SK-N-MC (cell line): ENCODE measurements at regions not wholly inside any gene's neighbourhood (a gene's known extent, or its start where the extent isn't known, plus 50 kb on each side); places are given as distances from the start of the nearest gene placed in this dataset.

Experiments
- DNase-seq: peaks from one replicate; pipeline ENCODE4 v3.0.0-alpha.2; 2011; ENCODE audit warnings: low read depth, low spot score
- H3K27ac ChIP-seq: fragments of 200-600 bp; sonication (generic); 2 replicates; pipeline ENCODE4 v1.5.1; 2016; ENCODE audit warnings: mixed run types
- H3K36me3 ChIP-seq: fragments of 200-600 bp; sonication (generic); 2 replicates; pipeline ENCODE4 v1.6.1; 2017; ENCODE audit warnings: antibody characterized with exemption, low read length, mixed read lengths; ENCODE audit not compliant: insufficient read depth
- H3K4me3 ChIP-seq: fragments of 200-600 bp; sonication (generic); 2 replicates; pipeline ENCODE4 v1.5.1; 2016
- H3K9ac ChIP-seq: fragments of 200-600 bp; sonication (generic); 2 replicates; pipeline ENCODE4 v1.8.0; 2017; ENCODE audit warnings: mixed run types, mixed read lengths; ENCODE audit not compliant: insufficient read length
- H3K9me3 ChIP-seq: fragments of 200-600 bp; sonication (generic); 2 replicates; pipeline ENCODE4 v1.6.1; 2017; ENCODE audit warnings: low read depth, mild to moderate bottlenecking, antibody characterized with exemption, low read length, moderate library complexity, mixed read lengths
- EZH2 ChIP-seq: fragments of 200-600 bp; sonication (generic); IDR thresholded peaks from one replicate; pipeline ENCODE4 v1.6.1; 2017; ENCODE audit warnings: antibody characterized with exemption
- FOXP2 ChIP-seq: optimal IDR thresholded peaks from 2 replicates; pipeline ENCODE3; 2011; ENCODE audit warnings: mild to moderate bottlenecking, moderate library complexity; ENCODE audit not compliant: insufficient read depth; ENCODE audit errors: extremely low read length, control extremely low read depth
- POLR2AphosphoS5 ChIP-seq: IDR thresholded peaks from 2 replicates; pipeline ENCODE4 v1.6.1; 2012; ENCODE audit warnings: mild to moderate bottlenecking, low read depth, low read length, borderline replicate concordance

GRCh38 chr3:118744186-118744585 lies 290.5 kb downstream of the IGSF11 start:
- no peak overlapping the region for H3K27ac ChIP-seq
- H3K9me3 ChIP-seq = no peaks in the 10 kb centered on the region
- DNase-seq = no peak
- no peak overlapping the region for H3K4me3 ChIP-seq
- no peaks in the 10 kb centered on the region for H3K36me3 ChIP-seq
- no peak overlapping the region for H3K9ac ChIP-seq
- TF ChIP-seq EZH2 (no peak), POLR2AphosphoS5 (no peak), FOXP2 (no peak)

- H3K9me3 ChIP-seq = no peaks in the 10 kb centered on the region
- H3K27ac ChIP-seq = no peak overlapping the region
- no peak overlapping the region for H3K4me3 ChIP-seq
- no peak overlapping the region for H3K9ac ChIP-seq
- TF ChIP-seq FOXP2 = no peak
- no peak for TF ChIP-seq POLR2AphosphoS5
- no peak for TF ChIP-seq EZH2
- H3K36me3 ChIP-seq = no peaks in the 10 kb centered on the region
- DNase-seq = no peak
Measured at GRCh38 chr3:118754406-118755252, 280.0 kb downstream of the IGSF11 start.

- H3K9me3 ChIP-seq = no peaks in the 10 kb centered on the region
- no peak overlapping the region for H3K4me3 ChIP-seq
- H3K27ac ChIP-seq = no peak overlapping the region
- no peak for DNase-seq
- no peak overlapping the region for H3K9ac ChIP-seq
- no peak for TF ChIP-seq FOXP2
- no peak for TF ChIP-seq EZH2
- no peak for TF ChIP-seq POLR2AphosphoS5
- H3K36me3 ChIP-seq = no peaks in the 10 kb centered on the region
Measured at GRCh38 chr3:118755253-118755801, 279.3 kb downstream of the IGSF11 start.

GRCh38 chr3:118760585-118761290 lies 273.9 kb downstream of the IGSF11 start:
- H3K27ac ChIP-seq = no peak overlapping the region
- TF ChIP-seq EZH2 (no peak), POLR2AphosphoS5 (no peak), FOXP2 (no peak)
- no peaks in the 10 kb centered on the region for H3K36me3 ChIP-seq
- H3K4me3 ChIP-seq = no peak overlapping the region
- H3K9ac ChIP-seq = no peak overlapping the region
- no peaks in the 10 kb centered on the region for H3K9me3 ChIP-seq
- DNase-seq = no peak

GRCh38 chr3:118761291-118761606 lies 273.4 kb downstream of the IGSF11 start:
- no peaks in the 10 kb centered on the region for H3K36me3 ChIP-seq
- H3K9me3 ChIP-seq = no peaks in the 10 kb centered on the region
- H3K27ac ChIP-seq = no peak overlapping the region
- no peak for DNase-seq
- no peak overlapping the region for H3K9ac ChIP-seq
- TF ChIP-seq FOXP2 = no peak
- TF ChIP-seq POLR2AphosphoS5 = no peak
- no peak for TF ChIP-seq EZH2
- H3K4me3 ChIP-seq = no peak overlapping the region

GRCh38 chr3:118765636-118766305 lies 268.9 kb downstream of the IGSF11 start:
- TF ChIP-seq FOXP2 (no peak), EZH2 (no peak), POLR2AphosphoS5 (no peak)
- DNase-seq = no peak
- no peak overlapping the region for H3K9ac ChIP-seq
- no peak overlapping the region for H3K27ac ChIP-seq
- H3K9me3 ChIP-seq = no peaks in the 10 kb centered on the region
- no peak overlapping the region for H3K4me3 ChIP-seq
- no peaks in the 10 kb centered on the region for H3K36me3 ChIP-seq

- H3K9ac ChIP-seq = no peak overlapping the region
Measured at GRCh38 chr3:118766306-118766669, 268.4 kb downstream of the IGSF11 start.

GRCh38 chr3:118772036-118772435 lies 262.6 kb downstream of the IGSF11 start:
- Histone ChIP-seq H3K27ac (no peak overlapping the region), H3K36me3 (no peaks in the 10 kb centered on the region), H3K9me3 (no peaks in the 10 kb centered on the region), H3K9ac (no peak overlapping the region), H3K4me3 (no peak overlapping the region)
- no peak for DNase-seq
- TF ChIP-seq FOXP2 (no peak), EZH2 (no peak), POLR2AphosphoS5 (no peak)

More at GRCh38 chr3:118766306-118766669, 268.4 kb downstream of the IGSF11 start:
- Histone ChIP-seq H3K9me3 (no peaks in the 10 kb centered on the region), H3K36me3 (no peaks in the 10 kb centered on the region), H3K4me3 (no peak overlapping the region), H3K27ac (no peak overlapping the region)
- TF ChIP-seq FOXP2 (no peak), EZH2 (no peak), POLR2AphosphoS5 (no peak)
- no peak for DNase-seq
